ENCODE measurements at regions not wholly inside any gene's neighbourhood (a gene's known extent, or its start where the extent isn't known, plus 50 kb on each side); places are given as distances from the start of the nearest gene placed in this dataset.
"Not testable (repeated sequence)": the region's sequence is repeated elsewhere in the genome, so short reads cannot be mapped to it uniquely, and the experiment has no call there.

GRCh38 chr13:68813180-68813796 is 1294.3 kb upstream of the ATXN8OS start:
- no peak for DNase-seq (ENCODE audit: low spot score)

GRCh38 chr13:68810660-68811059 is 1297.0 kb upstream of the ATXN8OS start:
- DNase-seq (ENCODE audit: low spot score) = peak; percentile 20

GRCh38 chr13:68808456-68808855 is 1299.2 kb upstream of the ATXN8OS start:
- DNase-seq (ENCODE audit: low spot score) = no peak

- no peak for DNase-seq (ENCODE audit: low spot score)
These were observed 1301.5 kb upstream of the ATXN8OS start for GRCh38 chr13:68806125-68806524.

GRCh38 chr13:68784275-68784674 is 1323.4 kb upstream of the ATXN8OS start:
- DNase-seq (ENCODE audit: low spot score) = no peak

- DNase-seq (ENCODE audit: low spot score) = no peak
These were observed 1348.0 kb upstream of the ATXN8OS start for GRCh38 chr13:68759617-68760016.

GRCh38 chr13:68749796-68750195 is 1357.8 kb upstream of the ATXN8OS start:
- DNase-seq (ENCODE audit: low spot score) = no peak

GRCh38 chr13:68748038-68748437 is 1359.6 kb upstream of the ATXN8OS start:
- no peak for DNase-seq (ENCODE audit: low spot score)

GRCh38 chr13:68745502-68745901 is 1362.1 kb upstream of the ATXN8OS start:
- DNase-seq (ENCODE audit: low spot score) = no peak

- DNase-seq (ENCODE audit: low spot score) = no peak
These were observed 1370.7 kb upstream of the ATXN8OS start for GRCh38 chr13:68736961-68737360.

GRCh38 chr13:68727798-68728197 is 1379.8 kb upstream of the ATXN8OS start:
- no peak for DNase-seq (ENCODE audit: low spot score)

- DNase-seq (ENCODE audit: low spot score) = no peak
These were observed 1380.5 kb upstream of the ATXN8OS start for GRCh38 chr13:68727165-68727564.

GRCh38 chr13:68719815-68720214 is 1387.8 kb upstream of the ATXN8OS start:
- DNase-seq (ENCODE audit: low spot score) = no peak

GRCh38 chr13:68715651-68716050 is 1392.0 kb upstream of the ATXN8OS start:
- no peak for DNase-seq (ENCODE audit: low spot score)

GRCh38 chr13:68714292-68714691 is 1393.3 kb upstream of the ATXN8OS start:
- DNase-seq (ENCODE audit: low spot score) = peak; percentile 5

- no peak for DNase-seq (ENCODE audit: low spot score)
These were observed 1394.2 kb upstream of the ATXN8OS start for GRCh38 chr13:68713394-68713793.

GRCh38 chr13:68708336-68708908 is 1399.2 kb upstream of the ATXN8OS start:
- DNase-seq (ENCODE audit: low spot score) = no peak

- not testable (repeated sequence) for DNase-seq (ENCODE audit: low spot score)
These were observed 1401.6 kb upstream of the ATXN8OS start for GRCh38 chr13:68706044-68706443.

GRCh38 chr13:68697551-68697950 is 1410.1 kb upstream of the ATXN8OS start:
- DNase-seq (ENCODE audit: low spot score) = peak; percentile 90

GRCh38 chr13:68696907-68697306 is 1410.7 kb upstream of the ATXN8OS start:
- DNase-seq (ENCODE audit: low spot score) = peak; percentile 21

- no peak for DNase-seq (ENCODE audit: low spot score)
These were observed 1415.6 kb upstream of the ATXN8OS start for GRCh38 chr13:68692049-68692448.

GRCh38 chr13:68690567-68690966 is 1417.1 kb upstream of the ATXN8OS start:
- no peak for DNase-seq (ENCODE audit: low spot score)

- DNase-seq (ENCODE audit: low spot score) = no peak
These were observed 1431.0 kb upstream of the ATXN8OS start for GRCh38 chr13:68676513-68677115.
